H1 (cell line): ENCODE measurements at regions not wholly inside any gene's neighbourhood (a gene's known extent, or its start where the extent isn't known, plus 50 kb on each side); places are given as distances from the start of the nearest gene placed in this dataset.

Experiments
- CTCF ChIA-PET: fragments of 300-600 bp; sonication (Branson Sonifier 250); formaldehyde crosslinking; loops from one replicate; lab custom pipeline; 2021; ENCODE audit not compliant: partially characterized antibody; lab: Charles Lee
- POLR2A ChIA-PET: fragments of 300-600 bp; sonication (Branson Sonifier 250); formaldehyde crosslinking; loops from one replicate; lab custom pipeline; 2021; ENCODE audit warnings: inconsistent platforms; ENCODE audit not compliant: partially characterized antibody; lab: Charles Lee
- DNase-seq, 2 experiments: peaks; one replicate each; pipeline versions ENCODE4 v3.0.0 to v3.0.0-alpha.2; 2010 to 2022; ENCODE audit warnings: low spot score in 2 of 2, low read depth in 1 of 2, mixed read lengths in 1 of 2
- FAIRE-seq: peaks from 2 replicates; lab custom pipeline; 2011; peaks lifted over from hg19 to GRCh38; lab: Jason Lieb, UNC
- H2AFZ ChIP-seq: 2 replicates; pipeline ENCODE4 v1.8.1; 2012; ENCODE audit warnings: low read length, inconsistent platforms
- H2AK5ac ChIP-seq: 2 replicates; pipeline ENCODE4 v1.6.1; 2013; ENCODE audit warnings: low read depth, low read length
- H2BK120ac ChIP-seq: replicated peaks from 2 replicates; pipeline ENCODE3; 2013; ENCODE audit warnings: low read depth, low read length, inconsistent platforms
- H2BK12ac ChIP-seq: 2 replicates; pipeline ENCODE4 v1.6.1; 2013; ENCODE audit warnings: low read depth, low read length
- H2BK15ac ChIP-seq: 2 replicates; pipeline ENCODE4 v1.6.1; 2013; ENCODE audit warnings: low read length
- H2BK20ac ChIP-seq: 2 replicates; pipeline ENCODE4 v1.6.1; 2013; ENCODE audit warnings: low read length
- H2BK5ac ChIP-seq: 2 replicates; pipeline ENCODE4 v1.6.1; 2013; ENCODE audit warnings: low read depth, low read length
- H3K14ac ChIP-seq: 2 replicates; pipeline ENCODE4 v1.6.1; 2013; ENCODE audit warnings: inconsistent platforms; ENCODE audit not compliant: insufficient read length
- H3K18ac ChIP-seq: 2 replicates; pipeline ENCODE4 v1.6.1; 2013; ENCODE audit warnings: low read length; ENCODE audit errors: extremely low read depth
- H3K23ac ChIP-seq: 2 replicates; pipeline ENCODE4 v1.6.1; 2013; ENCODE audit warnings: inconsistent platforms; ENCODE audit not compliant: insufficient read length
- H3K23me2 ChIP-seq: 2 replicates; pipeline ENCODE4 v1.6.1; 2013; ENCODE audit warnings: low read depth, low read length
- H3K27ac ChIP-seq: 2 replicates; pipeline ENCODE4 v1.6.1; 2011; ENCODE audit warnings: low read depth, low read length, inconsistent platforms
- H3K27me3 ChIP-seq, 4 experiments: replicated peaks in 1 of 4; 1 replicate in 1 of 4; 2 replicates in 3 of 4; pipeline versions ENCODE4 v1.6.1 to v1.8.1; 2011 to 2013; ENCODE audit warnings: low read length in 3 of 4, mild to moderate bottlenecking in 3 of 4, inconsistent platforms in 2 of 4, mixed read lengths in 2 of 4, moderate library complexity in 1 of 4; ENCODE audit not compliant: control insufficient read depth in 3 of 4, insufficient read depth in 3 of 4; ENCODE audit errors: extremely low read depth in 1 of 4
- H3K36me3 ChIP-seq, 4 experiments: 2 replicates each; pipeline versions ENCODE4 v1.6.1 to v1.8.1; 2011 to 2013; ENCODE audit warnings: mild to moderate bottlenecking in 4 of 4, low read length in 3 of 4, moderate library complexity in 2 of 4, control low read depth in 1 of 4, inconsistent platforms in 1 of 4; ENCODE audit not compliant: insufficient read depth in 4 of 4, control insufficient read depth in 2 of 4
- H3K4ac ChIP-seq: replicated peaks from 2 replicates; pipeline ENCODE3; 2013; ENCODE audit warnings: low read length, low read depth, mixed read lengths, inconsistent platforms; ENCODE audit not compliant: insufficient read length
- H3K4me1 ChIP-seq, 4 experiments: replicated peaks in 1 of 4; 1 replicate in 1 of 4; 2 replicates in 3 of 4; pipeline versions ENCODE4 v1.6.1 to v1.8.1; 2011 to 2013; ENCODE audit warnings: low read length in 3 of 4, inconsistent platforms in 2 of 4, mixed read lengths in 1 of 4; ENCODE audit not compliant: insufficient read depth in 4 of 4, control insufficient read depth in 3 of 4
- H3K4me2 ChIP-seq, 2 experiments: 2 replicates each; pipeline versions ENCODE4 v1.6.1 to v1.8.1; 2011 to 2013; ENCODE audit warnings: low read depth in 2 of 2, low read length in 2 of 2, control low read depth in 1 of 2, inconsistent platforms in 1 of 2, mild to moderate bottlenecking in 1 of 2; ENCODE audit not compliant: insufficient read depth in 1 of 2
- H3K4me3 ChIP-seq, 4 experiments: fragments of 200-600, 300-600 bp in 1 of 4; sonication (generic), shearing (Covaris generic), sonication (Bioruptor Twin) in 1 of 4; 2 replicates each; pipeline versions ENCODE4 v1.5.1 to v1.8.1; 2011 to 2016; ENCODE audit warnings: low read length in 4 of 4, low read depth in 3 of 4, control low read depth in 2 of 4, inconsistent platforms in 2 of 4, mild to moderate bottlenecking in 2 of 4, mixed read lengths in 1 of 4, moderate library complexity in 1 of 4; ENCODE audit not compliant: insufficient read depth in 2 of 4; ENCODE audit errors: extremely low read depth in 1 of 4
- H3K56ac ChIP-seq: replicated peaks from 2 replicates; pipeline ENCODE3; 2013; ENCODE audit warnings: low read depth, mild to moderate bottlenecking, mixed read lengths, low read length, inconsistent platforms; ENCODE audit not compliant: insufficient read length
- H3K79me1 ChIP-seq: 2 replicates; pipeline ENCODE4 v1.6.1; 2013; ENCODE audit warnings: low read depth, low read length, control low read depth
- H3K79me2 ChIP-seq, 2 experiments: 2 replicates each; pipeline versions ENCODE4 v1.6.1 to v1.8.1; 2012 to 2013; ENCODE audit warnings: low read length in 2 of 2, mild to moderate bottlenecking in 2 of 2, inconsistent platforms in 1 of 2; ENCODE audit not compliant: insufficient read depth in 2 of 2, control insufficient read depth in 1 of 2
- H3K9ac ChIP-seq, 4 experiments: replicated peaks in 1 of 4; 1 replicate in 1 of 4; 2 replicates in 3 of 4; pipeline versions ENCODE4 v1.6.1 to v1.8.1; 2011 to 2013; ENCODE audit warnings: low read depth in 3 of 4, low read length in 3 of 4, control low read depth in 2 of 4, mild to moderate bottlenecking in 2 of 4, moderate library complexity in 2 of 4, inconsistent platforms in 1 of 4; ENCODE audit errors: extremely low read depth in 1 of 4
- H3K9me3 ChIP-seq, 2 experiments: 2 replicates each; pipeline versions ENCODE4 v1.6.1 to v1.8.1; 2012 to 2013; ENCODE audit warnings: mild to moderate bottlenecking in 2 of 2, moderate library complexity in 2 of 2, control low read depth in 1 of 2, inconsistent platforms in 1 of 2, low read depth in 1 of 2, low read length in 1 of 2, mixed read lengths in 1 of 2; ENCODE audit not compliant: insufficient read depth in 2 of 2
- H4K20me1 ChIP-seq, 2 experiments: replicated peaks in 1 of 2; 2 replicates each; pipeline versions ENCODE3 to v1.8.1; 2011 to 2013; ENCODE audit warnings: inconsistent platforms in 2 of 2, low read length in 2 of 2, mild to moderate bottlenecking in 1 of 2; ENCODE audit not compliant: insufficient read depth in 2 of 2, control insufficient read depth in 1 of 2
- H4K5ac ChIP-seq: 2 replicates; pipeline ENCODE4 v1.6.1; 2013; ENCODE audit warnings: low read length, low read depth, mixed read lengths, inconsistent platforms; ENCODE audit not compliant: insufficient read length
- H4K8ac ChIP-seq: 2 replicates; pipeline ENCODE4 v1.8.0; 2013; ENCODE audit warnings: mild to moderate bottlenecking, moderate library complexity, low read length, inconsistent platforms; ENCODE audit not compliant: insufficient read depth; ENCODE audit errors: extremely low read depth
- H4K91ac ChIP-seq: replicated peaks from 2 replicates; pipeline ENCODE3; 2013; ENCODE audit warnings: low read length, mixed read lengths, inconsistent platforms; ENCODE audit not compliant: insufficient read length
- HDAC6 ChIP-seq: IDR thresholded peaks from one replicate; pipeline ENCODE4 v1.7.1; 2012; ENCODE audit warnings: low read depth, mild to moderate bottlenecking, inconsistent platforms, low read length, moderate library complexity
- KDM4A ChIP-seq: IDR thresholded peaks from one replicate; pipeline ENCODE4 v1.7.1; 2012; ENCODE audit warnings: low read depth, mild to moderate bottlenecking, moderate library complexity, low read length, inconsistent platforms; ENCODE audit not compliant: severe bottlenecking
- NRF1 ChIP-seq: IDR thresholded peaks from 2 replicates; pipeline ENCODE4 v1.6.1; 2011; ENCODE audit warnings: mild to moderate bottlenecking, low read depth, low read length, improper control_type of control experiment
- RAD21 ChIP-seq, 2 experiments: IDR thresholded peaks in 1 of 2; conservative IDR thresholded peaks in 1 of 2; 2 replicates each; pipeline ENCODE4 v1.6.1; 2011; ENCODE audit warnings: low read depth in 2 of 2, low read length in 2 of 2, improper control_type of control experiment in 1 of 2, inconsistent platforms in 1 of 2, mild to moderate bottlenecking in 1 of 2, moderate library complexity in 1 of 2
- WGBS, 2 experiments: shearing (Covaris generic) in 1 of 2; methylation state at CpG; one replicate each; pipeline versions ENCODE4 v1.1.6 to v1.1.7; 2013 to 2015; ENCODE audit warnings: low lambda C conversion rate in 2 of 2, mixed read lengths in 2 of 2, inconsistent platforms in 1 of 2, low coverage in 1 of 2, missing lambda C conversion rate in 1 of 2; ENCODE audit not compliant: insufficient replicate concordance in 2 of 2, insufficient coverage in 1 of 2, insufficient read length in 1 of 2; ENCODE audit errors: extremely low coverage in 1 of 2, missing lambda C conversion rate in 1 of 2; 5-methylcytosine and 5-hydroxymethylcytosine counted together
- TF ChIP-seq, protein P1 (sequence below): IDR thresholded peaks from 2 replicates; pipeline ENCODE4 v1.6.1; 2011; ENCODE audit warnings: low read length, improper control_type of control experiment

DNA sequence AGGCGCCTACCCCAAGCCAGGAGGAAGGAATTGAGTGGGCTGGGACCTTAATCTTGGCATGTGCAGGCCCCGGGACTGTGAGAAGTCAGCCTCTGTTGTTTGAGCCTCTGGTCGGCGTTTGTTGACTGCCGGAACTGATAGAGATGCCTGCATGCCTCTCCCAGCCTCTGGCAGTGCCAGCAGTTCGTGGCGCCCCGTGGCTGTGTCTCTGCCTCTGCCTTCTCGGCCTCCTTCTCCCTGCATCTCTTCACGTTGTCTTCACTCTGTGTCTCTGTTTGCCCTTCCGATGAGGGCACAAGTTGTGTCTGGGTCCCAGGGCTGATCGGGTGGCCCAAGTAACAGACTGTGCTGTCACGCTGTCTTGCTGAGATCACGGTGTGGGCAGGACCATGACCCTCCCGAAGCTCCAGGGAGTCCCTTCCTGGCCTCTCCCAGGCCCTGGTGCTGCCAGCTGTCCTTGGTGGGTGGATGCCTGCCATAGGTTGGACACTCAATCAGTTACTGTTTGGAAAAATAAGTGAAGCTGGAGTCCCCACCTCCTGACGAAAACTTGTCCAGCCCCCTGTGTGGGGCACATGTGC lies 133.5 kb upstream of the LPCAT1 start:
- CTCF ChIA-PET, result interaction anchor here (0.6 to 1.0 kb wide), 2 partner anchors 11 to 165 kb away, joined by 3 read pairs; no protein-coding TSS in a partner anchor
- Histone ChIP-seq H2BK120ac (no peak overlapping the region), H3K56ac (no peak overlapping the region), H4K91ac (no peak overlapping the region), H3K18ac (no peak overlapping the region), H4K5ac (no peak overlapping the region), H2BK12ac (no peak overlapping the region), H3K79me1 (no peaks in the 10 kb centered on the region), H2AFZ (no peak overlapping the region), H2AK5ac (no peak overlapping the region), H3K4ac (no peak overlapping the region), H2BK5ac (no peak overlapping the region), H3K4me1 (peaks cover 0 to 10% (median under 1%) of the 10 kb centered on the region in 4 experiments; a peak in 4 of 7 replicates), H3K36me3 (no peaks in the 10 kb centered on the region), H3K27ac (no peak overlapping the region), H3K27me3 (peaks cover 0 to 17% (median 13%) of the 10 kb centered on the region in 4 experiments; a peak in 6 of 7 replicates), H2BK15ac (no peak overlapping the region), H3K9me3 (no peaks in the 10 kb centered on the region), H3K23ac (no peak overlapping the region), H4K20me1 (peaks cover 0 to 1% of the 10 kb centered on the region in 2 experiments), H3K79me2 (no peaks in the 10 kb centered on the region), H4K8ac (no peak overlapping the region), H3K14ac (no peak overlapping the region)
- DNase-seq (no peak), FAIRE-seq (no peak)
- WGBS, 2 experiments, result 84% methylated on average over 16 of the region's 16 CpGs; no CpG with 5 or more reads in 1 of the 2 experiments
- TF ChIP-seq, protein P1, sequence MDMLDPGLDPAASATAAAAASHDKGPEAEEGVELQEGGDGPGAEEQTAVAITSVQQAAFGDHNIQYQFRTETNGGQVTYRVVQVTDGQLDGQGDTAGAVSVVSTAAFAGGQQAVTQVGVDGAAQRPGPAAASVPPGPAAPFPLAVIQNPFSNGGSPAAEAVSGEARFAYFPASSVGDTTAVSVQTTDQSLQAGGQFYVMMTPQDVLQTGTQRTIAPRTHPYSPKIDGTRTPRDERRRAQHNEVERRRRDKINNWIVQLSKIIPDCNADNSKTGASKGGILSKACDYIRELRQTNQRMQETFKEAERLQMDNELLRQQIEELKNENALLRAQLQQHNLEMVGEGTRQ, result no peak
- TF ChIP-seq RAD21 (IDR thresholded peaks at IDR 0.05 in 1 of 2, conservative IDR thresholded peaks at IDR 0.05 in 1 of 2; ENCODE audit: low read depth in 2 of 2, low read length in 2 of 2) (no peak), NRF1 (no peak), HDAC6 (no peak), KDM4A (no peak)
- TF ChIP-seq, all 59 proteins: peak for 0
- H3K4me2 ChIP-seq, result no peak overlapping the region
- H3K4me3 ChIP-seq, result no peak overlapping the region
- H3K9ac ChIP-seq, result no peak overlapping the region
- H3K23me2 ChIP-seq, result peaks cover 5% of the 10 kb centered on the region; the same call in 1 of the 2 replicates
- H2BK20ac ChIP-seq, result no peak overlapping the region
- POLR2A ChIA-PET, result no interaction called here
